A549 (cell line): ENCODE measurements at regions not wholly inside any gene's neighbourhood (a gene's known extent, or its start where the extent isn't known, plus 50 kb on each side); places are given as distances from the start of the nearest gene placed in this dataset.

Experiments
- ATAC-seq, 2 experiments: fragments of 200-7000 bp in 1 of 2; fragments of >200 bp in 1 of 2; cut with Nextera tagmentation in 1 of 2; cut with Tn5 transposase in 1 of 2; 3 replicates each; pipeline versions ENCODE4 v1.8.0 to v1.9.1; 2018 to 2020; ENCODE audit warnings: mild to moderate bottlenecking in 1 of 2, moderate library complexity in 1 of 2
- CTCF ChIA-PET: fragments of 300-600 bp; sonication (Branson Sonifier 250); formaldehyde crosslinking; extraction: SDS; loops from one replicate; lab custom pipeline; 2021; ENCODE audit warnings: antibody characterized with exemption, inconsistent platforms; lab: Yijun Ruan, JAX
- POLR2A ChIA-PET: fragments of 350-600 bp; formaldehyde crosslinking; extraction: SDS; loops from one replicate; lab custom pipeline; 2021; ENCODE audit warnings: antibody characterized with exemption, inconsistent platforms; lab: Yijun Ruan, JAX
- DNase-seq, 2 experiments: peaks; one replicate each; pipeline versions ENCODE4 v3.0.0 to v3.0.0-alpha.2; 2011 to 2016; ENCODE audit warnings: low read depth in 1 of 2, low spot score in 1 of 2
- FAIRE-seq: peaks from 2 replicates; lab custom pipeline; 2011; peaks lifted over from hg19 to GRCh38; lab: Jason Lieb, UNC
- H3K27ac ChIP-seq, 2 experiments: fragments of >200 bp; sonication (Bioruptor Twin); formaldehyde crosslinking; 3 replicates each; pipeline ENCODE4 v1.5.1; 2016 to 2017
- H3K4me1 ChIP-seq: fragments of >200 bp; sonication (Bioruptor Twin); formaldehyde crosslinking; 3 replicates; pipeline ENCODE4 v1.6.1; 2016
- H3K4me2 ChIP-seq: fragments of >200 bp; sonication (Bioruptor Twin); formaldehyde crosslinking; 3 replicates; pipeline ENCODE4 v1.6.1; 2016
- H3K4me3 ChIP-seq: fragments of >200 bp; sonication (Bioruptor Twin); formaldehyde crosslinking; 3 replicates; pipeline ENCODE4 v1.5.1; 2016
- H3K9me3 ChIP-seq: fragments of >200 bp; sonication (Bioruptor Twin); formaldehyde crosslinking; 3 replicates; pipeline ENCODE4 v1.6.1; 2016
- CEBPB ChIP-seq, 2 experiments: fragments of >200 bp in 1 of 2; sonication (Bioruptor Twin) in 1 of 2; formaldehyde crosslinking in 1 of 2; IDR thresholded peaks; 2 replicates each; pipeline ENCODE4 v1.6.1; 2012 to 2016
- CHD2 ChIP-seq: fragments of 150-350 bp; IDR thresholded peaks from 2 replicates; pipeline ENCODE4 v1.6.1; 2014; ENCODE audit warnings: low read length; ENCODE audit not compliant: partially characterized antibody
- CHD4 ChIP-seq: fragments of 200-600 bp; sonication (generic); IDR thresholded peaks from 2 replicates; pipeline ENCODE4 v1.6.1; 2016; ENCODE audit warnings: antibody characterized with exemption, mild to moderate bottlenecking, borderline replicate concordance
- CTCF ChIP-seq: fragments of >200 bp; sonication (Bioruptor Twin); formaldehyde crosslinking; IDR thresholded peaks from 3 replicates; pipeline ENCODE4 v1.5.1; 2016
- EHF ChIP-seq: fragments of 250-450 bp; sonication (Bioruptor Pico); IDR thresholded peaks from 2 replicates; pipeline ENCODE4 v1.5.0; 2020; ENCODE audit warnings: mild to moderate bottlenecking
- EHMT2 ChIP-seq: fragments of 200-600 bp; sonication (generic); IDR thresholded peaks from 2 replicates; pipeline ENCODE4 v1.6.1; 2016; ENCODE audit warnings: antibody characterized with exemption, low read depth, mild to moderate bottlenecking, moderate library complexity
- EP300 ChIP-seq, 2 experiments: fragments of >200 bp; sonication (Bioruptor Twin); formaldehyde crosslinking; IDR thresholded peaks; 2 replicates in 1 of 2; 3 replicates in 1 of 2; pipeline ENCODE4 v1.6.1; 2016 to 2017
- ESRRA ChIP-seq: fragments of 150-350 bp; IDR thresholded peaks from 2 replicates; pipeline ENCODE4 v1.6.1; 2014; ENCODE audit warnings: mild to moderate bottlenecking, low read length, borderline replicate concordance
- GATA3 ChIP-seq: IDR thresholded peaks from 2 replicates; pipeline ENCODE4 v1.6.1; 2012; ENCODE audit warnings: borderline replicate concordance
- HOXB13 ChIP-seq: fragments of 250-450 bp; sonication (Bioruptor Pico); IDR thresholded peaks from 2 replicates; pipeline ENCODE4 v1.5.0; 2020; ENCODE audit warnings: low read depth, mild to moderate bottlenecking, moderate library complexity
- KDM1A ChIP-seq: fragments of 200-600 bp; sonication (generic); IDR thresholded peaks from 2 replicates; pipeline ENCODE4 v1.6.1; 2016; ENCODE audit warnings: low read depth, mild to moderate bottlenecking
- MAFK ChIP-seq: fragments of 450-650 bp; IDR thresholded peaks from 2 replicates; pipeline ENCODE4 v1.6.1; 2014; ENCODE audit not compliant: partially characterized antibody
- MYC ChIP-seq: IDR thresholded peaks from 2 replicates; pipeline ENCODE4 v1.6.1; 2012; ENCODE audit warnings: mild to moderate bottlenecking, inconsistent platforms, low read length, improper control_type of control experiment, borderline replicate concordance
- POLR2A ChIP-seq: IDR thresholded peaks from 2 replicates; pipeline ENCODE4 v1.6.1; 2012; ENCODE audit warnings: mild to moderate bottlenecking, low read length
- RAD21 ChIP-seq, 2 experiments: fragments of >200 bp in 1 of 2; sonication (Bioruptor Twin) in 1 of 2; formaldehyde crosslinking in 1 of 2; IDR thresholded peaks in 1 of 2; conservative IDR thresholded peaks in 1 of 2; 2 replicates in 1 of 2; 3 replicates in 1 of 2; pipeline ENCODE4 v1.6.1; 2012 to 2018; ENCODE audit warnings: inconsistent platforms in 1 of 2
- RARB ChIP-seq: fragments of 250-450 bp; sonication (Bioruptor Pico); IDR thresholded peaks from 2 replicates; pipeline ENCODE4 v1.8.0; 2021; ENCODE audit warnings: mild to moderate bottlenecking, moderate library complexity
- RCOR1 ChIP-seq: fragments of 150-350 bp; IDR thresholded peaks from 2 replicates; pipeline ENCODE4 v1.6.1; 2014; ENCODE audit warnings: antibody characterized with exemption, low read length, low read depth
- REST ChIP-seq: fragments of 200-600 bp; sonication (generic); IDR thresholded peaks from 2 replicates; pipeline ENCODE4 v1.6.1; 2016; ENCODE audit warnings: antibody characterized with exemption, mild to moderate bottlenecking, moderate library complexity
- SREBF2 ChIP-seq: fragments of 450-650 bp; IDR thresholded peaks from 2 replicates; pipeline ENCODE4 v1.6.1; 2014; ENCODE audit warnings: mild to moderate bottlenecking, moderate library complexity
- ZC3H11A ChIP-seq: fragments of 450-650 bp; IDR thresholded peaks from 2 replicates; pipeline ENCODE4 v1.6.1; 2014; ENCODE audit warnings: antibody characterized with exemption, mild to moderate bottlenecking
- ZSCAN20 ChIP-seq: fragments of 250-450 bp; sonication (Bioruptor Pico); IDR thresholded peaks from 2 replicates; pipeline ENCODE4 v1.8.0; 2022; ENCODE audit warnings: mild to moderate bottlenecking, moderate library complexity
- WGBS: methylation state at CpG from one replicate; pipeline ENCODE4 v1.1.6; 2017; ENCODE audit errors: missing lambda C conversion rate; 5-methylcytosine and 5-hydroxymethylcytosine counted together

GRCh38 chr3:165393461-165393860, 197.3 kb upstream of the SLITRK3 start:
- ChIA-PET POLR2A (no interaction called here), CTCF (no interaction called here)
- Histone ChIP-seq H3K27ac (no peak overlapping the region), H3K4me2 (no peak overlapping the region), H3K9me3 (no peaks in the 10 kb centered on the region), H3K4me1 (no peaks in the 10 kb centered on the region), H3K4me3 (no peak overlapping the region)
- FAIRE-seq (no peak), DNase-seq (no peak), ATAC-seq (no peak)
- TF ChIP-seq ZSCAN20 (CRISPR knock-in tag) (no peak), ESRRA (no peak), ZC3H11A (no peak), MAFK (peak; percentile 89)
- 83% methylated on average over 1 of the region's 1 CpG for WGBS

GRCh38 chr3:165390166-165390565, 194.0 kb upstream of the SLITRK3 start:
- Histone ChIP-seq H3K27ac (no peak overlapping the region), H3K4me2 (peak overlapping the region; percentile 55), H3K9me3 (no peaks in the 10 kb centered on the region), H3K4me3 (peak overlapping the region; percentile 27; the same call in 1 of the 3 replicates), H3K4me1 (no peaks in the 10 kb centered on the region)
- TF ChIP-seq RCOR1 (no peak), ZSCAN20 (CRISPR knock-in tag) (no peak)
- FAIRE-seq = no peak
- ATAC-seq = no peak
- ChIA-PET POLR2A (no interaction called here), CTCF (no interaction called here)
- 30% methylated on average over 3 of the region's 3 CpGs for WGBS
- no peak for DNase-seq

GRCh38 chr3:165389653-165390052, 193.5 kb upstream of the SLITRK3 start:
- no peak overlapping the region for H3K4me2 ChIP-seq
- DNase-seq = no peak
- H3K4me1 ChIP-seq = no peaks in the 10 kb centered on the region
- TF ChIP-seq RAD21 (conservative IDR thresholded peaks at IDR 0.05 in 1 of 2, IDR thresholded peaks at IDR 0.05 in 1 of 2) (no peak), SREBF2 (no peak), KDM1A (no peak), CTCF (no peak), EHF (CRISPR knock-in tag) (no peak)
- WGBS = 37% methylated on average over 5 of the region's 5 CpGs
- no peak for FAIRE-seq
- no peak overlapping the region for H3K4me3 ChIP-seq
- H3K9me3 ChIP-seq = no peaks in the 10 kb centered on the region
- H3K27ac ChIP-seq = no peak overlapping the region
- CTCF ChIA-PET = no interaction called here
- ATAC-seq = no peak
- POLR2A ChIA-PET = no interaction called here

- Histone ChIP-seq H3K9me3 (no peaks in the 10 kb centered on the region), H3K4me2 (no peak overlapping the region), H3K27ac (no peak overlapping the region), H3K4me3 (no peak overlapping the region), H3K4me1 (no peaks in the 10 kb centered on the region)
- TF ChIP-seq HOXB13 (CRISPR knock-in tag) (no peak), CHD4 (no peak), REST (no peak), GATA3 (no peak), RARB (CRISPR knock-in tag) (no peak), MYC (no peak), CEBPB (IDR thresholded peaks at IDR 0.05) (no peak), ZC3H11A (no peak), EHMT2 (no peak), CHD2 (no peak), EP300 (IDR thresholded peaks at IDR 0.05) (no peak), POLR2A (no peak)
- POLR2A ChIA-PET = no interaction called here
- CTCF ChIA-PET = no interaction called here
- no peak for ATAC-seq
- no peak for FAIRE-seq
- no peak for DNase-seq
Measured at GRCh38 chr3:165389064-165389463, 192.9 kb upstream of the SLITRK3 start.
